ENCODE measurements at regions not wholly inside any gene's neighbourhood (a gene's known extent, or its start where the extent isn't known, plus 50 kb on each side); places are given as distances from the start of the nearest gene placed in this dataset.

GRCh38 chr5:68070591-68071281 is 144.8 kb upstream of the PIK3R1 start:
- Histone ChIP-seq H3K27me3 (no peaks in the 10 kb centered on the region), H3K9me3 (ENCODE audit: low read depth) (no peaks in the 10 kb centered on the region), H3K79me2 (no peaks in the 10 kb centered on the region), H3K27ac (no peak overlapping the region), H3K9me2 (replicated peaks; ENCODE audit: insufficient read depth) (no peaks in the 10 kb centered on the region), H3K4me2 (no peak overlapping the region), H3K36me3 (replicated peaks; ENCODE audit: insufficient read depth, low read depth) (no peaks in the 10 kb centered on the region), H3K4me1 (ENCODE audit: insufficient read depth) (no peaks in the 10 kb centered on the region), H4K20me1 (ENCODE audit: insufficient read depth, poor library complexity, severe bottlenecking) (no peaks in the 10 kb centered on the region), H2AFZ (no peak overlapping the region), H3K4me3 (no peak overlapping the region)
- DNase-seq (ENCODE audit: low spot score): no peak
- WGBS (ENCODE audit: low lambda C conversion rate, missing lambda C conversion rate): 58% methylated on average over 2 of the region's 2 CpGs
- no peak for TF ChIP-seq EZH2phosphoT487 (IDR thresholded peaks at IDR 0.05; ENCODE audit: low read depth, severe bottlenecking, unreplicated experiment)
- no peak for TF ChIP-seq EZH2 (IDR thresholded peaks at IDR 0.05; ENCODE audit: borderline replicate concordance)
- TF ChIP-seq CTCF (IDR thresholded peaks at IDR 0.05; ENCODE audit: poor library complexity): no peak

- Histone ChIP-seq H3K4me2 (no peak overlapping the region), H2AFZ (no peak overlapping the region), H3K9me2 (replicated peaks; ENCODE audit: insufficient read depth) (no peaks in the 10 kb centered on the region), H3K27me3 (no peaks in the 10 kb centered on the region), H3K4me3 (no peak overlapping the region), H3K27ac (no peak overlapping the region), H3K79me2 (no peaks in the 10 kb centered on the region), H3K36me3 (replicated peaks; ENCODE audit: insufficient read depth, low read depth) (no peaks in the 10 kb centered on the region), H4K20me1 (ENCODE audit: insufficient read depth, poor library complexity, severe bottlenecking) (no peaks in the 10 kb centered on the region), H3K4me1 (ENCODE audit: insufficient read depth) (no peaks in the 10 kb centered on the region), H3K9me3 (ENCODE audit: low read depth) (no peaks in the 10 kb centered on the region)
- TF ChIP-seq CTCF (IDR thresholded peaks at IDR 0.05; ENCODE audit: poor library complexity): no peak
- TF ChIP-seq EZH2phosphoT487 (IDR thresholded peaks at IDR 0.05; ENCODE audit: low read depth, severe bottlenecking, unreplicated experiment): no peak
- no peak for TF ChIP-seq EZH2 (IDR thresholded peaks at IDR 0.05; ENCODE audit: borderline replicate concordance)
- DNase-seq (ENCODE audit: low spot score): no peak
- WGBS (ENCODE audit: low lambda C conversion rate, missing lambda C conversion rate): 71% methylated on average over 5 of the region's 5 CpGs
Measured at GRCh38 chr5:68067976-68068603, 147.5 kb upstream of the PIK3R1 start.

GRCh38 chr5:68067291-68067690 is 148.3 kb upstream of the PIK3R1 start:
- no peaks in the 10 kb centered on the region for H3K9me3 ChIP-seq (ENCODE audit: low read depth)
- no peak overlapping the region for H2AFZ ChIP-seq
- no peak overlapping the region for H3K4me3 ChIP-seq
- no peak overlapping the region for H3K4me2 ChIP-seq
- no peaks in the 10 kb centered on the region for H3K79me2 ChIP-seq
- H3K4me1 ChIP-seq (ENCODE audit: insufficient read depth): no peaks in the 10 kb centered on the region
- H3K27me3 ChIP-seq: no peaks in the 10 kb centered on the region
- no peaks in the 10 kb centered on the region for H4K20me1 ChIP-seq (ENCODE audit: insufficient read depth, poor library complexity, severe bottlenecking)
- TF ChIP-seq EZH2phosphoT487 (IDR thresholded peaks at IDR 0.05; ENCODE audit: low read depth, severe bottlenecking, unreplicated experiment) (no peak), CTCF (IDR thresholded peaks at IDR 0.05; ENCODE audit: poor library complexity) (no peak), EZH2 (IDR thresholded peaks at IDR 0.05; ENCODE audit: borderline replicate concordance) (no peak)
- H3K9me2 ChIP-seq (replicated peaks; ENCODE audit: insufficient read depth): no peaks in the 10 kb centered on the region
- H3K27ac ChIP-seq: no peak overlapping the region
- WGBS (ENCODE audit: low lambda C conversion rate, missing lambda C conversion rate): 53% methylated on average over 1 of the region's 1 CpG
- no peak for DNase-seq (ENCODE audit: low spot score)
- H3K36me3 ChIP-seq (replicated peaks; ENCODE audit: insufficient read depth, low read depth): no peaks in the 10 kb centered on the region

Measured in hepatocyte (in vitro differentiated cells).